Ascending aorta (tissue), 2 donors: ENCODE measurements at regions not wholly inside any gene's neighbourhood (a gene's known extent, or its start where the extent isn't known, plus 50 kb on each side); places are given as distances from the start of the nearest gene placed in this dataset.

Source experiments
- DNase-seq, 2 donors: peaks; one replicate each; pipeline ENCODE4 v3.0.0-alpha.2; 2019; ENCODE audit warnings: low spot score in 2 of 2
- H3K27ac ChIP-seq, 2 donors: fragments of 200-600 bp; sonication (generic); one replicate each; pipeline ENCODE4 v1.5.1; 2016 to 2017; ENCODE audit warnings: mild to moderate bottlenecking in 1 of 2
- H3K27me3 ChIP-seq: fragments of 200-600 bp; sonication (generic); one replicate; pipeline ENCODE4 v1.5.1; 2017
- H3K36me3 ChIP-seq, 2 donors: fragments of 200-600 bp; sonication (generic); one replicate each; pipeline ENCODE4 v1.5.1; 2016
- H3K4me1 ChIP-seq, 2 donors: fragments of 200-600 bp; sonication (generic); one replicate each; pipeline ENCODE4 v1.5.1; 2016 to 2017; ENCODE audit warnings: mild to moderate bottlenecking in 1 of 2
- H3K4me3 ChIP-seq, 2 donors: fragments of 200-600 bp; sonication (generic); one replicate each; pipeline ENCODE4 v1.5.1; 2016 to 2017; ENCODE audit warnings: mild to moderate bottlenecking in 1 of 2
- H3K9me3 ChIP-seq, 2 donors: fragments of 200-600 bp; sonication (generic); one replicate each; pipeline ENCODE4 v1.5.1; 2016
- CTCF ChIP-seq, 3 experiments: fragments of 200-600 bp in 2 of 3; fragments of 450-650 bp in 1 of 3; sonication (generic) in 2 of 3; IDR thresholded peaks; one replicate each; pipeline ENCODE4 v1.5.1; 2016 to 2019; ENCODE audit warnings: antibody characterized with exemption in 3 of 3, mild to moderate bottlenecking in 1 of 3, moderate library complexity in 1 of 3
- intact Hi-C: fragments of 100-400 bp; cut with DNase I; formaldehyde crosslinking; loops from one replicate; pipeline ENCODE4 v1.15.1; 2023

- Histone ChIP-seq H3K9me3 (no peaks in the 10 kb centered on the region), H3K4me1 (peaks cover 0 to 3% of the 10 kb centered on the region in 2 donors), H3K4me3 (no peak overlapping the region), H3K27ac (no peak overlapping the region), H3K27me3 (no peaks in the 10 kb centered on the region), H3K36me3 (no peaks in the 10 kb centered on the region)
- intact Hi-C loops, result no loop called here
- no peak for DNase-seq
- TF ChIP-seq CTCF (IDR thresholded peaks at IDR 0.05), result no peak
Observed at GRCh38 chr9:99466781-99467180, 244.7 kb downstream of the SEC61B start.

GRCh38 chr9:99471033-99471432 lies 249.0 kb downstream of the SEC61B start:
- no peaks in the 10 kb centered on the region for H3K36me3 ChIP-seq
- no peaks in the 10 kb centered on the region for H3K4me1 ChIP-seq
- H3K27ac ChIP-seq, result no peak overlapping the region
- no peaks in the 10 kb centered on the region for H3K27me3 ChIP-seq
- intact Hi-C loops, result no loop called here
- TF ChIP-seq CTCF (IDR thresholded peaks at IDR 0.05), result no peak
- no peak overlapping the region for H3K4me3 ChIP-seq
- DNase-seq, result no peak
- no peaks in the 10 kb centered on the region for H3K9me3 ChIP-seq

- H3K27ac ChIP-seq, result no peak overlapping the region
- no peak overlapping the region for H3K4me3 ChIP-seq
- H3K4me1 ChIP-seq, result no peaks in the 10 kb centered on the region
- no peaks in the 10 kb centered on the region for H3K27me3 ChIP-seq
- TF ChIP-seq CTCF (IDR thresholded peaks at IDR 0.05), result no peak
- H3K36me3 ChIP-seq, result no peaks in the 10 kb centered on the region
- intact Hi-C loops, result no loop called here
- H3K9me3 ChIP-seq, result no peaks in the 10 kb centered on the region
- no peak for DNase-seq
Observed at GRCh38 chr9:99472240-99472915, 250.3 kb downstream of the SEC61B start.

GRCh38 chr9:99472916-99473245 lies 250.8 kb downstream of the SEC61B start:
- no peak for TF ChIP-seq CTCF (IDR thresholded peaks at IDR 0.05)
- Histone ChIP-seq H3K4me1 (no peaks in the 10 kb centered on the region), H3K27me3 (no peaks in the 10 kb centered on the region), H3K36me3 (no peaks in the 10 kb centered on the region), H3K4me3 (no peak overlapping the region), H3K9me3 (no peaks in the 10 kb centered on the region), H3K27ac (no peak overlapping the region)
- intact Hi-C loops, result no loop called here
- DNase-seq, result no peak

- H3K4me1 ChIP-seq, result no peaks in the 10 kb centered on the region
- no peak overlapping the region for H3K4me3 ChIP-seq
- no peak for TF ChIP-seq CTCF (IDR thresholded peaks at IDR 0.05)
- H3K27ac ChIP-seq, result no peak overlapping the region
- H3K9me3 ChIP-seq, result no peaks in the 10 kb centered on the region
- no peak for DNase-seq
- H3K36me3 ChIP-seq, result no peaks in the 10 kb centered on the region
- no peaks in the 10 kb centered on the region for H3K27me3 ChIP-seq
- intact Hi-C loops, result no loop called here
Observed at GRCh38 chr9:99474186-99474585, 252.1 kb downstream of the SEC61B start.
